KOPT-K1 (cell line): ENCODE measurements at regions not wholly inside any gene's neighbourhood (a gene's known extent, or its start where the extent isn't known, plus 50 kb on each side); places are given as distances from the start of the nearest gene placed in this dataset.
A peak's percentile ranks its signal among the peaks of the same experiment; 100 is the strongest.

Experiments
- H3K27ac ChIP-seq: fragments of 200-600 bp; sonication (generic); 2 replicates; pipeline ENCODE4 v1.5.1; 2016; ENCODE audit warnings: antibody characterized with exemption, mild to moderate bottlenecking, low read depth, low read length; ENCODE audit not compliant: poor library complexity, severe bottlenecking
- H3K36me3 ChIP-seq: fragments of 200-600 bp; sonication (generic); 2 replicates; pipeline ENCODE4 v1.5.1; 2017; ENCODE audit warnings: antibody characterized with exemption, mild to moderate bottlenecking, low read length, moderate library complexity; ENCODE audit not compliant: insufficient read depth
- H3K9me3 ChIP-seq: fragments of 200-600 bp; sonication (generic); 2 replicates; pipeline ENCODE4 v1.5.1; 2017; ENCODE audit warnings: antibody characterized with exemption, low read length, mild to moderate bottlenecking; ENCODE audit not compliant: insufficient read depth, poor library complexity, severe bottlenecking

DNA sequence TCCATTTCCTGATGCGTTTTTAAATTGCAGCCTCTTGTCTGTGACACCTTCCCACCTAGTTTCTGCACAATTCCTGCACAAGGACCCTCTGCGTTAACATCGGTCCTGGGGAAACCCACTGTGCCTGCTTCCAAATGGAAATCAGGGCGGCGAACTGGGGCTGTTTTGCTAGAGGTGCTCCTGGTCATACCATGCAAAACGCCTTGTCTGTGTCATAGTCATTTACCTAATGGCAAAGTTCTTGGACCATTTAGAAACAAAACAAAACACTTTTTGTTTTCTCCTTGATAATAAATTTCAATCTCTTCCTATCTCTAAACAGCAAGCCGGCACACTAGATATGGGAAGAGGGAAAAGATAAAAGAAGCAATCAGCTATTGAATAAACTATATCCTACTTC, 206.9 kb upstream of the KLF14 start:
- H3K27ac ChIP-seq, result peak overlapping the region; percentile 66
- peaks cover 22% of the 10 kb centered on the region for H3K36me3 ChIP-seq
- no peaks in the 10 kb centered on the region for H3K9me3 ChIP-seq

DNA sequence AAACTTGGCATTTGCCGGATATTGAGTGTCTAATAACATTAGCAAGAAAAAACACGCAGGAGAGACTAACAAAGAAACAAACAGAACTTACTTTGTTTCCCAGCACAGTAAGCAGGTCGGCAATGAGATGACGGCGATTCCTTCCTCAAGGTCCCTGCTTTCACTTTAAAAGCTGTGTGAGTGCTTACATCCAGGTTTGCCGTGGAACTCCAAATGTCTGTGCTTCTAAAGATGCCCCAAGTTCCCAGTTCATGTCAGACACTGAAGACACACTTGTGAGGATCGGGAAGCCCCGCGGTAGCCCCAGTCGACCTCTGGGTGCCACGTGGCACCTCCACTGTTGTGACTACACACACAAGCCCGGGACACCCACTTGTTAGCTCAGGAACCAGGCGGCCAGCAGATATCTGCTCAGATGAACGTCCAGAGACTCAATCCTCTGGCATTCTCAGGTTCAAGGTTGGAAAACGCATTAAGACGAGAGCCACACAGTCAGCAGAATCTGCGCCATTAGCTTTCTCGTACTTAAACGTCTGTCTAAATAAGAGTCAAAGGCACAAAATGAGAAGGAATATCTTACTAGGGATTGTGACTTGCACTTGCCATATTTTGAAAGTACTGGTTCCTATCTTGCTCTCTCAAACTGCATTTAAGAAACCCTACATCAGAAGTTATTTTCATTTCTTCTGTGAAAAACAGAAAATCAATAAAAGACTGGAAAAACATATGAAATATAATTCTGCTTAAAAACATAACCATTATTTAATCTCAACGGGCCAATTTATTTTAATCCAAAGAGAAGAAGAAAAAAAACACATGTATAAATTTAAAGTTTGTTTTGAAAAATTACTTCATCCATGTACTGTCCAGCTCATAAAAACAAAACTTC, 207.6 kb upstream of the KLF14 start:
- Histone ChIP-seq H3K36me3 (peaks cover 22% of the 10 kb centered on the region), H3K27ac (peak overlapping the region; percentile 66), H3K9me3 (no peaks in the 10 kb centered on the region)

DNA sequence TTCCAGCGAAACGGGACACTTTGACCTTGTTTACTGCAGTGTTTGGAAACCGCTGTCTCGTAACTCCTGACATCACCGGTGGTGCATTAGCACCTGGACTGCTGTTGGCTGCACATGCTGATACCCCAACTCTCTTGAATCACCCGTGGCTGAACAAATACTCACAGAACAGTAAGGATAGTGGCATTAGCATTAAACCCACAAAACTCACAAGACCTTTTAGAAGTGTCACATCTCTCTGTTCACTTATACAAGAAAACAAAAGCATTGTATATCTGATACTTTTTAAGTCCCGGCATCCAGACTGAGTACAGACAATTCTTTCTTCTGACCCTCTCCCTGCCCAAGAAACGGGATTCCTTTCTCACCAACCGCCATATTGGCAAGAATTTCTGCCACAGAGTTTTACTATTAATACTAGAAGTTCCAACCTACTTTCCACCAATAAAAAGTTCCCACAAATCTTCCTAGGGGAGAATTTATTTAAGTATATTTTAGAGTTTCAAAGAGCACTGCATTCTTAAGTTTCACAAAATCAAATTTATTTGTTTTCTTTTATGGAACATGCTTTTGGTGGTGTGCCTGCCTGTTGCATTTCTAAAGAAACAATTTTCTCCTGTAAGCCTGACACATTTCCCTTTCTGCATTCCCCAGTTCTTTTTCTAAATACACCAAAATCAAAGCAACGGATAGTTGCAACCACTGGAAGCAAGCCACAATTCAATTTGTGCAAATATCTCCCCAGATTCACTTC, 208.4 kb upstream of the KLF14 start:
- Histone ChIP-seq H3K27ac (peak overlapping the region; percentile 66), H3K9me3 (no peaks in the 10 kb centered on the region), H3K36me3 (peaks cover 22% of the 10 kb centered on the region)

DNA sequence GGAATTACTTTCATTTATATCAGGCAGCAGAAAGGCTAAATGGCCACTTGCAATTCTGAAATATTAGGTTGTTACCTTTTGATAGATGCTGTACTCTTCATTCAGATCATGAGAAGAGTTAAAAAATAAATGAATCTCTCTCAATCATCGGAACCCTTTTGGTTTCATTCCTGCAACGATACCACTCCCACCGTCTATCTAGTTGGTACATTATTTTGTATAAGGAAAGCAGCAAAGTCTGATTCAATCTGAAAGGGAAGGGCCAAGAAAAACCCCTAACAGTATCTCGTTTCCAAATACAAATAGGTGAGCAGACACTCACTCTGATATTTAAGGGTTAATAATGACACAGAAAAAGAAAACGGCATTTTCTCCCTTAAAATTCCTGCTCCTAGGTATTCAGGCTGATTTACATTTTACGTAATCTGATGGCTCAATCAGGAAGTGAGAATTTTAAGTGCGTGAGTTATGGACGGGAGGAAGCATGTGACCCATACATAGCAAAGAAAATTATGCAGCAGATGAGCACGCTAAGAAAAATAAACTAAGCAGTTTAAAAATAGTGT, 209.4 kb upstream of the KLF14 start:
- no peak overlapping the region for H3K27ac ChIP-seq
- peaks cover 22% of the 10 kb centered on the region for H3K36me3 ChIP-seq

DNA sequence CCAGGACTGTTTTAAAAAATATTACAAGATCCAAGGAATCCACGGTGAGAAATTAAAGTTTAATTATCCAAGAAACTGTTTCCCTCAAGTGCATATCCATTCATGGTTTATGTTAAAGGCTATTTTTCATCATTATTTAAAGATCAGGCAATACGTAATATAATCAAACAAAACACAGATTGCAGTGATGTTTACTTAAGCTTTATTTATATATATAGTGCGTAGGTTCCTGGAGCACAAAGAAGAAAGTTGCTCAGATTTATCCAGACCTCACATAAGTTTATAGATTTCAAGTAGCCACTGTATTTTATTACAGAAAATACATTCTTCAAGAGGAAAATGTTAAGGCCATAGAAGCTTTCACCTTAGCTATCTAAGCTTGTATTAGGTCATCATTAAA, 210.0 kb upstream of the KLF14 start:
- H3K27ac ChIP-seq, result no peak overlapping the region
- peaks cover 22% of the 10 kb centered on the region for H3K36me3 ChIP-seq
- H3K9me3 ChIP-seq, result no peaks in the 10 kb centered on the region

More for the DNA sequence above, 209.4 kb upstream of the KLF14 start:
- H3K9me3 ChIP-seq, result no peaks in the 10 kb centered on the region

DNA sequence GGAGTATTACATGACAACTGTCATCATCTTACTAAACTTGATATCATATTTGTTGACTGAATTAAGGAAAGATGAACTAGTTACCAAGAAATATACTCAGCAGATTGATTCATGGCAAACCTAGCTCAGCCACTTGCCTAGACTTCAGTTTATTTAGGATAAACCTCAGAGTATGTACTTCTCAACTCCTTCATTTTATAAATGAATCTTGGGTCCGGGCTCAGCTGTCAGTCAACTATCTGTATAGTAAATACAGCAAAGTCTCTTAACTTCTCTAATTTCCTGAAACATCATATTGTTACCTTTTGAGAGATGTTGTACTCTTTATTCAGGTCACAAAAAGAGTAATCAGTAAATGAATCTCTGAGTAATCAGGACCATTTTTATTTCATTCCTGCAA, 211.0 kb upstream of the KLF14 start:
- no peak overlapping the region for H3K27ac ChIP-seq
- H3K36me3 ChIP-seq, result peaks cover 22% of the 10 kb centered on the region

GRCh38 chr7:130945411-130945811, 211.4 kb upstream of the KLF14 start:
- Histone ChIP-seq H3K9me3 (no peaks in the 10 kb centered on the region), H3K27ac (no peak overlapping the region), H3K36me3 (peaks cover 22% of the 10 kb centered on the region)

More for the DNA sequence above, 211.0 kb upstream of the KLF14 start:
- no peaks in the 10 kb centered on the region for H3K9me3 ChIP-seq

- H3K36me3 ChIP-seq, result peaks cover 27% of the 10 kb centered on the region
- no peak overlapping the region for H3K27ac ChIP-seq
- no peaks in the 10 kb centered on the region for H3K9me3 ChIP-seq
Observed at GRCh38 chr7:130946114-130946513, 212.1 kb upstream of the KLF14 start.

DNA sequence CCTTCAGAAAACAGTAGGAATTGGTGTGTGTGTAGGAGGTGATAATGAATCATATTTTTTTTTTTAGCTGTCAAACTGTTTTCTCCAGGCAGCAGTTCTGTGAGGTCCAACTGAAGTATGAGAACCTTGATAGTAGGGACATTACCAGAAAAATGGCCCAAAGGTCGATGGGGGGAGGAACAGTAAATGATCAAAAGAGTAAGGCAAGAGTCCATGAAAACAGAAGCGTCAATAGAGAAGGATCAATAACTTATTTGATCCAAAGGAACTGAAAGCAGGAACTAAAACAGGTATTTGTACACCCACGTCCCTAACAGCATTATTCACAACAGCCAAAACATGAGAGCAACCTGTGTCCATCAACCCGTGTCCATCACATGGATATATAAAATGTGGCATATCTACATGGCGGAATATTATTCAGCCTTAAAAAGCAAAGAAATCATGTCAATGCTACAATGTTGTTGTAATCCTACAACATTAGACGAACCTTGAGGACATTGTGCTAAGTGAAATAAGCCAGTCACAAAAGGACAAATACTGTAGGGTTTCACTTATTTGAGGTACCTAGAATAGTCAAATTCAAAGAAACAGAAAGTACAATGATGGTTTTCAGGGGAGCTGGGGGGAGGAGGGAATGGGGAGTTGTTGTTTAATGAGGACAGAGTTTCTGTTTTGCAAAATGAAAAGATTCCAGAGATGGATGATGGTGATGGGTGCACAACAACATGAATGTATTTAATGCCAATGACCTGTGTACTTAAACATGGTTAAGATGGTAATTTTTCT, 214.0 kb upstream of the KLF14 start:
- Histone ChIP-seq H3K36me3 (peaks cover 40% of the 10 kb centered on the region), H3K27ac (no peak overlapping the region), H3K9me3 (no peaks in the 10 kb centered on the region)

- Histone ChIP-seq H3K27ac (no peak overlapping the region), H3K36me3 (peaks cover 32% of the 10 kb centered on the region)
Observed at GRCh38 chr7:130948822-130949221, 214.8 kb upstream of the KLF14 start.

DNA sequence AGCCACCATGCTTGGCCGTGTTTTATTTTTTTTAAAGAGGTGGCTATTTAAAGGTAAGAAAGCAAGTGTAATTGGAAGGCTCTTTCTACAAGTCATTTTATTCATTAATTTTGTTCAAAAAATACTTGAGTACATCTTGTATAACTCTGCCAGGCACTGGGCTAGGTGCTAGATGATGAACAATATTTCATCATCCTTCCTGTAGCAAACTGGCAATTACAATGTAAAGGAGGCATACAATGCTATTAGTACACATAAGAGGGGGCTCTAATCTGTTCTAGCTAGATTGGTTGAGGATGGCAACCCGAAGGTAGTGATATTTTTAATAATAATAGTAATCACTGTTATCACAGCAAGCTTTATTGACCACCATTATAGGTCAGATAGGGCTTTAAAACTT, 215.5 kb upstream of the KLF14 start:
- H3K36me3 ChIP-seq, result peaks cover 35% of the 10 kb centered on the region
- no peak overlapping the region for H3K27ac ChIP-seq
- H3K9me3 ChIP-seq, result no peaks in the 10 kb centered on the region

More at GRCh38 chr7:130948822-130949221, 214.8 kb upstream of the KLF14 start:
- no peaks in the 10 kb centered on the region for H3K9me3 ChIP-seq

- H3K9me3 ChIP-seq, result no peaks in the 10 kb centered on the region
- no peak overlapping the region for H3K27ac ChIP-seq
- H3K36me3 ChIP-seq, result peaks cover 36% of the 10 kb centered on the region
Observed at GRCh38 chr7:130950054-130950453, 216.0 kb upstream of the KLF14 start.

- Histone ChIP-seq H3K36me3 (peaks cover 36% of the 10 kb centered on the region), H3K9me3 (no peaks in the 10 kb centered on the region), H3K27ac (no peak overlapping the region)
Observed at GRCh38 chr7:130950741-130951140, 216.7 kb upstream of the KLF14 start.

DNA sequence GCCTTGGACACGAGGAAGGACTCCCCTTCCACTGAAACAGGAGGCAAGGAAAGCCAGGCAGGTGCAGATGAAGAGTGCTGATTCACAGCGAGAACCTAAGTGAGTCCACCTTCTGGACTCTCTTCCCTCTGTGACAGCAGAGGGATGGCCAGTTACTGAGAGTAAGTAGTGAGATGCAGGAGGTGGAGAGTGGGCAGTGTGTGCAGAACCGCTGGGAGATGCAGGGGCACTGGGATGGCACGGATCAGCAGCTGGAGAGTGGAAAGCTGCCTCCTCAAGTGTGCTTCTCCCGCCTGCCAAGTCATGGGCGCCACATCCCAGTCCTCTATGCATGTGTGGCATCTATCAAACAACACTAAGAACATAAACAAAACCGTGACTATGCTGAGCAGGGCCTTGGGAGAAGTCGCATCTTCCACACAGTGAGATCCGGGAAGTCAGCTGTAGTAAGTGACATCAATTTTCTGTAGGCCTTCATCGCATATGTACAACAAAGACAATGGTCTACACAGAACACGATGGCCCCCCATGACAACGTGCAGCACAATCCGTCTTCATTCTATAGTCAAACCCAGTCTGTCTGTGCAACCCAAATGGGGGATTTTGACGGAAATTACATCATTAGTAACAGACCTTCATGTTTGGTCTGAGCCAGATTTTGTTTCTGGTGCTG, 217.4 kb upstream of the KLF14 start:
- H3K27ac ChIP-seq, result no peak overlapping the region
- H3K9me3 ChIP-seq, result no peaks in the 10 kb centered on the region
- peaks cover 41% of the 10 kb centered on the region for H3K36me3 ChIP-seq
